H1 (cell line): ENCODE measurements at regions not wholly inside any gene's neighbourhood (a gene's known extent, or its start where the extent isn't known, plus 50 kb on each side); places are given as distances from the start of the nearest gene placed in this dataset.

ENCODE experiments used
- CTCF ChIA-PET: fragments of 300-600 bp; sonication (Branson Sonifier 250); formaldehyde crosslinking; loops from one replicate; lab custom pipeline; 2021; ENCODE audit not compliant: partially characterized antibody; lab: Charles Lee
- POLR2A ChIA-PET: fragments of 300-600 bp; sonication (Branson Sonifier 250); formaldehyde crosslinking; loops from one replicate; lab custom pipeline; 2021; ENCODE audit warnings: inconsistent platforms; ENCODE audit not compliant: partially characterized antibody; lab: Charles Lee
- DNase-seq, 2 experiments: peaks; one replicate each; pipeline versions ENCODE4 v3.0.0 to v3.0.0-alpha.2; 2010 to 2022; ENCODE audit warnings: low spot score in 2 of 2, low read depth in 1 of 2, mixed read lengths in 1 of 2
- FAIRE-seq: peaks from 2 replicates; lab custom pipeline; 2011; peaks lifted over from hg19 to GRCh38; lab: Jason Lieb, UNC
- H2AFZ ChIP-seq: 2 replicates; pipeline ENCODE4 v1.8.1; 2012; ENCODE audit warnings: low read length, inconsistent platforms
- H2AK5ac ChIP-seq: 2 replicates; pipeline ENCODE4 v1.6.1; 2013; ENCODE audit warnings: low read depth, low read length
- H2BK120ac ChIP-seq: replicated peaks from 2 replicates; pipeline ENCODE3; 2013; ENCODE audit warnings: low read depth, low read length, inconsistent platforms
- H2BK12ac ChIP-seq: 2 replicates; pipeline ENCODE4 v1.6.1; 2013; ENCODE audit warnings: low read depth, low read length
- H2BK15ac ChIP-seq: 2 replicates; pipeline ENCODE4 v1.6.1; 2013; ENCODE audit warnings: low read length
- H2BK20ac ChIP-seq: 2 replicates; pipeline ENCODE4 v1.6.1; 2013; ENCODE audit warnings: low read length
- H2BK5ac ChIP-seq: 2 replicates; pipeline ENCODE4 v1.6.1; 2013; ENCODE audit warnings: low read depth, low read length
- H3K14ac ChIP-seq: 2 replicates; pipeline ENCODE4 v1.6.1; 2013; ENCODE audit warnings: inconsistent platforms; ENCODE audit not compliant: insufficient read length
- H3K18ac ChIP-seq: 2 replicates; pipeline ENCODE4 v1.6.1; 2013; ENCODE audit warnings: low read length; ENCODE audit errors: extremely low read depth
- H3K23ac ChIP-seq: 2 replicates; pipeline ENCODE4 v1.6.1; 2013; ENCODE audit warnings: inconsistent platforms; ENCODE audit not compliant: insufficient read length
- H3K23me2 ChIP-seq: 2 replicates; pipeline ENCODE4 v1.6.1; 2013; ENCODE audit warnings: low read depth, low read length
- H3K27ac ChIP-seq: 2 replicates; pipeline ENCODE4 v1.6.1; 2011; ENCODE audit warnings: low read depth, low read length, inconsistent platforms
- H3K27me3 ChIP-seq, 4 experiments: replicated peaks in 1 of 4; 1 replicate in 1 of 4; 2 replicates in 3 of 4; pipeline versions ENCODE4 v1.6.1 to v1.8.1; 2011 to 2013; ENCODE audit warnings: low read length in 3 of 4, mild to moderate bottlenecking in 3 of 4, inconsistent platforms in 2 of 4, mixed read lengths in 2 of 4, moderate library complexity in 1 of 4; ENCODE audit not compliant: control insufficient read depth in 3 of 4, insufficient read depth in 3 of 4; ENCODE audit errors: extremely low read depth in 1 of 4
- H3K36me3 ChIP-seq, 4 experiments: 2 replicates each; pipeline versions ENCODE4 v1.6.1 to v1.8.1; 2011 to 2013; ENCODE audit warnings: mild to moderate bottlenecking in 4 of 4, low read length in 3 of 4, moderate library complexity in 2 of 4, control low read depth in 1 of 4, inconsistent platforms in 1 of 4; ENCODE audit not compliant: insufficient read depth in 4 of 4, control insufficient read depth in 2 of 4
- H3K4ac ChIP-seq: replicated peaks from 2 replicates; pipeline ENCODE3; 2013; ENCODE audit warnings: low read length, low read depth, mixed read lengths, inconsistent platforms; ENCODE audit not compliant: insufficient read length
- H3K4me1 ChIP-seq, 4 experiments: replicated peaks in 1 of 4; 1 replicate in 1 of 4; 2 replicates in 3 of 4; pipeline versions ENCODE4 v1.6.1 to v1.8.1; 2011 to 2013; ENCODE audit warnings: low read length in 3 of 4, inconsistent platforms in 2 of 4, mixed read lengths in 1 of 4; ENCODE audit not compliant: insufficient read depth in 4 of 4, control insufficient read depth in 3 of 4
- H3K4me2 ChIP-seq, 2 experiments: 2 replicates each; pipeline versions ENCODE4 v1.6.1 to v1.8.1; 2011 to 2013; ENCODE audit warnings: low read depth in 2 of 2, low read length in 2 of 2, control low read depth in 1 of 2, inconsistent platforms in 1 of 2, mild to moderate bottlenecking in 1 of 2; ENCODE audit not compliant: insufficient read depth in 1 of 2
- H3K4me3 ChIP-seq, 4 experiments: fragments of 200-600, 300-600 bp in 1 of 4; sonication (generic), shearing (Covaris generic), sonication (Bioruptor Twin) in 1 of 4; 2 replicates each; pipeline versions ENCODE4 v1.5.1 to v1.8.1; 2011 to 2016; ENCODE audit warnings: low read length in 4 of 4, low read depth in 3 of 4, control low read depth in 2 of 4, inconsistent platforms in 2 of 4, mild to moderate bottlenecking in 2 of 4, mixed read lengths in 1 of 4, moderate library complexity in 1 of 4; ENCODE audit not compliant: insufficient read depth in 2 of 4; ENCODE audit errors: extremely low read depth in 1 of 4
- H3K56ac ChIP-seq: replicated peaks from 2 replicates; pipeline ENCODE3; 2013; ENCODE audit warnings: low read depth, mild to moderate bottlenecking, mixed read lengths, low read length, inconsistent platforms; ENCODE audit not compliant: insufficient read length
- H3K79me1 ChIP-seq: 2 replicates; pipeline ENCODE4 v1.6.1; 2013; ENCODE audit warnings: low read depth, low read length, control low read depth
- H3K79me2 ChIP-seq, 2 experiments: 2 replicates each; pipeline versions ENCODE4 v1.6.1 to v1.8.1; 2012 to 2013; ENCODE audit warnings: low read length in 2 of 2, mild to moderate bottlenecking in 2 of 2, inconsistent platforms in 1 of 2; ENCODE audit not compliant: insufficient read depth in 2 of 2, control insufficient read depth in 1 of 2
- H3K9ac ChIP-seq, 4 experiments: replicated peaks in 1 of 4; 1 replicate in 1 of 4; 2 replicates in 3 of 4; pipeline versions ENCODE4 v1.6.1 to v1.8.1; 2011 to 2013; ENCODE audit warnings: low read depth in 3 of 4, low read length in 3 of 4, control low read depth in 2 of 4, mild to moderate bottlenecking in 2 of 4, moderate library complexity in 2 of 4, inconsistent platforms in 1 of 4; ENCODE audit errors: extremely low read depth in 1 of 4
- H3K9me3 ChIP-seq, 2 experiments: 2 replicates each; pipeline versions ENCODE4 v1.6.1 to v1.8.1; 2012 to 2013; ENCODE audit warnings: mild to moderate bottlenecking in 2 of 2, moderate library complexity in 2 of 2, control low read depth in 1 of 2, inconsistent platforms in 1 of 2, low read depth in 1 of 2, low read length in 1 of 2, mixed read lengths in 1 of 2; ENCODE audit not compliant: insufficient read depth in 2 of 2
- H4K20me1 ChIP-seq, 2 experiments: replicated peaks in 1 of 2; 2 replicates each; pipeline versions ENCODE3 to v1.8.1; 2011 to 2013; ENCODE audit warnings: inconsistent platforms in 2 of 2, low read length in 2 of 2, mild to moderate bottlenecking in 1 of 2; ENCODE audit not compliant: insufficient read depth in 2 of 2, control insufficient read depth in 1 of 2
- H4K5ac ChIP-seq: 2 replicates; pipeline ENCODE4 v1.6.1; 2013; ENCODE audit warnings: low read length, low read depth, mixed read lengths, inconsistent platforms; ENCODE audit not compliant: insufficient read length
- H4K8ac ChIP-seq: 2 replicates; pipeline ENCODE4 v1.8.0; 2013; ENCODE audit warnings: mild to moderate bottlenecking, moderate library complexity, low read length, inconsistent platforms; ENCODE audit not compliant: insufficient read depth; ENCODE audit errors: extremely low read depth
- H4K91ac ChIP-seq: replicated peaks from 2 replicates; pipeline ENCODE3; 2013; ENCODE audit warnings: low read length, mixed read lengths, inconsistent platforms; ENCODE audit not compliant: insufficient read length
- ASH2L ChIP-seq: fragments of 200-600, 300-600 bp; sonication (generic); IDR thresholded peaks from one replicate; pipeline ENCODE4 v1.7.1; 2017; ENCODE audit warnings: low read length
- CTBP2 ChIP-seq: IDR thresholded peaks from 2 replicates; pipeline ENCODE4 v1.7.0; 2011; ENCODE audit warnings: borderline replicate concordance, mild to moderate bottlenecking, moderate library complexity, mixed read lengths, low read length; ENCODE audit not compliant: insufficient read depth, insufficient read length

DNA sequence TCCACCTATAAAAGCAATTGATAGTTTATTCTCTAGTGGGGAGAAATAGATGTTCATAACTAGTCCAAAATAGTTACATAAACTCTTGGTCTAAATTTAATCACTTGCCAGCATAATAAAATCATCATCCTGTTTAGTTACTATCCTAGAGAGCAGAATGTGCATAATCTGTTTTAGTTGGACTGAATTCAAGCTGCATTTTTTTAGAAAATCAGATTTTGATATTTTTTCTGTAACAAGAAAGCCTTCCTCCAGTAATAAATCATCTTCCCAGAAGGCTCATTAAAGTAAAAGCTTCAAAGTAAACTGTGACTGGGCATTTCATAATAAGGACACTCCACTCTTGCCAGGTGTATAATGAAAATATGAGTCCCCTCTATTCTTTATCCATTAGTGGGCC is 453.1 kb downstream of the TRAM1L1 start:
- Histone ChIP-seq H4K91ac (no peak overlapping the region), H3K56ac (no peak overlapping the region)
- POLR2A ChIA-PET: no interaction called here

More for the DNA sequence above, 453.1 kb downstream of the TRAM1L1 start:
- Histone ChIP-seq H4K8ac (no peak overlapping the region), H2BK120ac (no peak overlapping the region), H3K4me1 (no peaks in the 10 kb centered on the region), H3K79me2 (no peaks in the 10 kb centered on the region), H2BK20ac (no peak overlapping the region), H2BK5ac (no peak overlapping the region), H3K23ac (no peak overlapping the region), H3K27ac (no peak overlapping the region), H3K9me3 (no peaks in the 10 kb centered on the region), H3K36me3 (no peaks in the 10 kb centered on the region), H4K20me1 (no peaks in the 10 kb centered on the region), H4K5ac (no peak overlapping the region), H2AK5ac (no peak overlapping the region), H3K79me1 (no peaks in the 10 kb centered on the region), H3K9ac (no peak overlapping the region), H2BK12ac (no peak overlapping the region), H3K23me2 (no peaks in the 10 kb centered on the region), H3K18ac (no peak overlapping the region), H3K4me2 (no peak overlapping the region), H2AFZ (no peak overlapping the region), H3K4me3 (no peak overlapping the region), H3K27me3 (no peaks in the 10 kb centered on the region), H3K14ac (no peak overlapping the region), H3K4ac (no peak overlapping the region), H2BK15ac (no peak overlapping the region)
- FAIRE-seq (no peak), DNase-seq (no peak)
- TF ChIP-seq CTBP2 (no peak), ASH2L (no peak)
- CTCF ChIA-PET: no interaction called here
